ENCODE measurements at regions not wholly inside any gene's neighbourhood (a gene's known extent, or its start where the extent isn't known, plus 50 kb on each side); places are given as distances from the start of the nearest gene placed in this dataset.

GRCh38 chr4:52201715-52202114 lies 150.6 kb downstream of the SPATA18 start:
- no peak overlapping the region for H3K4me2 ChIP-seq (ENCODE audit: low read length)
- no peaks in the 10 kb centered on the region for H3K79me2 ChIP-seq (replicated peaks; ENCODE audit: insufficient read depth, low read length)
- TF ChIP-seq EP300 (conservative IDR thresholded peaks at IDR 0.05; ENCODE audit: poor library complexity, severe bottlenecking) (no peak), MXI1 (conservative IDR thresholded peaks at IDR 0.05; ENCODE audit: poor library complexity, severe bottlenecking) (no peak), EZH2 (IDR thresholded peaks at IDR 0.05; ENCODE audit: borderline replicate concordance, insufficient read depth, low read length, poor library complexity, severe bottlenecking) (no peak), POLR2AphosphoS5 (IDR thresholded peaks at IDR 0.05) (no peak), RAD21 (conservative IDR thresholded peaks at IDR 0.05) (no peak), TAF1 (IDR thresholded peaks at IDR 0.05; ENCODE audit: low read depth) (no peak), CTCF (IDR thresholded peaks at IDR 0.05; ENCODE audit: poor library complexity, severe bottlenecking) (no peak), SMC3 (conservative IDR thresholded peaks at IDR 0.05; ENCODE audit: poor library complexity) (no peak)
- TF ChIP-seq, protein P1, sequence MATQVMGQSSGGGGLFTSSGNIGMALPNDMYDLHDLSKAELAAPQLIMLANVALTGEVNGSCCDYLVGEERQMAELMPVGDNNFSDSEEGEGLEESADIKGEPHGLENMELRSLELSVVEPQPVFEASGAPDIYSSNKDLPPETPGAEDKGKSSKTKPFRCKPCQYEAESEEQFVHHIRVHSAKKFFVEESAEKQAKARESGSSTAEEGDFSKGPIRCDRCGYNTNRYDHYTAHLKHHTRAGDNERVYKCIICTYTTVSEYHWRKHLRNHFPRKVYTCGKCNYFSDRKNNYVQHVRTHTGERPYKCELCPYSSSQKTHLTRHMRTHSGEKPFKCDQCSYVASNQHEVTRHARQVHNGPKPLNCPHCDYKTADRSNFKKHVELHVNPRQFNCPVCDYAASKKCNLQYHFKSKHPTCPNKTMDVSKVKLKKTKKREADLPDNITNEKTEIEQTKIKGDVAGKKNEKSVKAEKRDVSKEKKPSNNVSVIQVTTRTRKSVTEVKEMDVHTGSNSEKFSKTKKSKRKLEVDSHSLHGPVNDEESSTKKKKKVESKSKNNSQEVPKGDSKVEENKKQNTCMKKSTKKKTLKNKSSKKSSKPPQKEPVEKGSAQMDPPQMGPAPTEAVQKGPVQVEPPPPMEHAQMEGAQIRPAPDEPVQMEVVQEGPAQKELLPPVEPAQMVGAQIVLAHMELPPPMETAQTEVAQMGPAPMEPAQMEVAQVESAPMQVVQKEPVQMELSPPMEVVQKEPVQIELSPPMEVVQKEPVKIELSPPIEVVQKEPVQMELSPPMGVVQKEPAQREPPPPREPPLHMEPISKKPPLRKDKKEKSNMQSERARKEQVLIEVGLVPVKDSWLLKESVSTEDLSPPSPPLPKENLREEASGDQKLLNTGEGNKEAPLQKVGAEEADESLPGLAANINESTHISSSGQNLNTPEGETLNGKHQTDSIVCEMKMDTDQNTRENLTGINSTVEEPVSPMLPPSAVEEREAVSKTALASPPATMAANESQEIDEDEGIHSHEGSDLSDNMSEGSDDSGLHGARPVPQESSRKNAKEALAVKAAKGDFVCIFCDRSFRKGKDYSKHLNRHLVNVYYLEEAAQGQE (IDR thresholded peaks at IDR 0.05; ENCODE audit: borderline replicate concordance): no peak
- no peak overlapping the region for H3K9ac ChIP-seq (ENCODE audit: low read length)
- no peak overlapping the region for H3K27ac ChIP-seq (ENCODE audit: low read length)
- H3K27me3 ChIP-seq (ENCODE audit: insufficient read depth, low read depth, low read length): no peaks in the 10 kb centered on the region
- H4K20me1 ChIP-seq (ENCODE audit: insufficient read depth): no peaks in the 10 kb centered on the region
- no peaks in the 10 kb centered on the region for H3K36me3 ChIP-seq (ENCODE audit: insufficient read depth, low read length)
- H3K9me3 ChIP-seq (ENCODE audit: low read length): no peaks in the 10 kb centered on the region
- no peak overlapping the region for H3K4me3 ChIP-seq (ENCODE audit: low read length)
- H2AFZ ChIP-seq (ENCODE audit: low read depth, low read length): no peak overlapping the region
- no peaks in the 10 kb centered on the region for H3K9me2 ChIP-seq (ENCODE audit: insufficient read depth, low read length)
- H3F3A ChIP-seq (ENCODE audit: insufficient read depth, low read length, poor library complexity, severe bottlenecking): no peaks in the 10 kb centered on the region

- H2AFZ ChIP-seq (ENCODE audit: low read depth, low read length): no peak overlapping the region
- H3K79me2 ChIP-seq (replicated peaks; ENCODE audit: insufficient read depth, low read length): no peaks in the 10 kb centered on the region
- H3K9ac ChIP-seq (ENCODE audit: low read length): no peak overlapping the region
- H3K9me2 ChIP-seq (ENCODE audit: insufficient read depth, low read length): no peaks in the 10 kb centered on the region
- no peaks in the 10 kb centered on the region for H4K20me1 ChIP-seq (ENCODE audit: insufficient read depth)
- H3K27me3 ChIP-seq (ENCODE audit: insufficient read depth, low read depth, low read length): no peaks in the 10 kb centered on the region
- no peak overlapping the region for H3K4me2 ChIP-seq (ENCODE audit: low read length)
- TF ChIP-seq POLR2AphosphoS5 (IDR thresholded peaks at IDR 0.05) (no peak), EP300 (conservative IDR thresholded peaks at IDR 0.05; ENCODE audit: poor library complexity, severe bottlenecking) (no peak), CTCF (IDR thresholded peaks at IDR 0.05; ENCODE audit: poor library complexity, severe bottlenecking) (no peak), MXI1 (conservative IDR thresholded peaks at IDR 0.05; ENCODE audit: poor library complexity, severe bottlenecking) (no peak), EZH2 (IDR thresholded peaks at IDR 0.05; ENCODE audit: borderline replicate concordance, insufficient read depth, low read length, poor library complexity, severe bottlenecking) (no peak)
- TF ChIP-seq, protein P1 (IDR thresholded peaks at IDR 0.05; ENCODE audit: borderline replicate concordance): no peak
- H3K4me3 ChIP-seq (ENCODE audit: low read length): no peak overlapping the region
- no peaks in the 10 kb centered on the region for H3K36me3 ChIP-seq (ENCODE audit: insufficient read depth, low read length)
- H3K9me3 ChIP-seq (ENCODE audit: low read length): no peaks in the 10 kb centered on the region
- no peak overlapping the region for H3K27ac ChIP-seq (ENCODE audit: low read length)
- H3F3A ChIP-seq (ENCODE audit: insufficient read depth, low read length, poor library complexity, severe bottlenecking): no peaks in the 10 kb centered on the region
These were observed 151.2 kb downstream of the SPATA18 start for GRCh38 chr4:52202251-52202779.

Measured in neural cell (in vitro differentiated cells).